Stimulated activated CD4-positive, alpha-beta T cell treated with anti-CD3 and anti-CD28 coated beads, Interleukin-4, amount 100 ng/mL, for 1 hour (primary cell): ENCODE measurements at regions not wholly inside any gene's neighbourhood (a gene's known extent, or its start where the extent isn't known, plus 50 kb on each side); places are given as distances from the start of the nearest gene placed in this dataset.
"Not testable (repeated sequence)": the region's sequence is repeated elsewhere in the genome, so short reads cannot be mapped to it uniquely, and the experiment has no call there.

Source experiments
- DNase-seq: peaks from one replicate; pipeline ENCODE4 v3.0.0-alpha.2; 2020

- no peak for DNase-seq
Observed at GRCh38 chr14:100422556-100423316, 99.6 kb downstream of the SLC25A47 start.

GRCh38 chr14:100423317-100424010, 100.3 kb downstream of the SLC25A47 start:
- no peak for DNase-seq

GRCh38 chr14:100424504-100425428, 101.6 kb downstream of the SLC25A47 start:
- DNase-seq = no peak

- DNase-seq = no peak
Observed at GRCh38 chr14:100425429-100425827, 102.3 kb downstream of the SLC25A47 start.

GRCh38 chr14:100426314-100426713, 103.2 kb downstream of the SLC25A47 start:
- no peak for DNase-seq

GRCh38 chr14:100427166-100427565, 104.0 kb downstream of the SLC25A47 start:
- no peak for DNase-seq

- DNase-seq = no peak
Observed at GRCh38 chr14:100428727-100429126, 105.6 kb downstream of the SLC25A47 start.

- no peak for DNase-seq
Observed at GRCh38 chr14:100429537-100429936, 106.4 kb downstream of the SLC25A47 start.

GRCh38 chr14:100430571-100430970, 107.4 kb downstream of the SLC25A47 start:
- no peak for DNase-seq

GRCh38 chr14:100431461-100431860, 108.3 kb downstream of the SLC25A47 start:
- not testable (repeated sequence) for DNase-seq

GRCh38 chr14:100432652-100433427, 109.7 kb downstream of the SLC25A47 start:
- no peak for DNase-seq

GRCh38 chr14:100433428-100433814, 110.3 kb downstream of the SLC25A47 start:
- no peak for DNase-seq

- no peak for DNase-seq
Observed at GRCh38 chr14:100434033-100434601, 111.0 kb downstream of the SLC25A47 start.

- DNase-seq = no peak
Observed at GRCh38 chr14:100434911-100435438, 111.8 kb downstream of the SLC25A47 start.

- no peak for DNase-seq
Observed at GRCh38 chr14:100435459-100435858, 112.3 kb downstream of the SLC25A47 start.

- no peak for DNase-seq
Observed at GRCh38 chr14:100436745-100437406, 113.7 kb downstream of the SLC25A47 start.

GRCh38 chr14:100438271-100438670, 115.1 kb downstream of the SLC25A47 start:
- no peak for DNase-seq

GRCh38 chr14:100438678-100439592, 115.8 kb downstream of the SLC25A47 start:
- peak; percentile 60 for DNase-seq

GRCh38 chr14:100439781-100440180, 116.6 kb downstream of the SLC25A47 start:
- DNase-seq = no peak

GRCh38 chr14:100440207-100440631, 117.1 kb downstream of the SLC25A47 start:
- DNase-seq = peak; percentile 35
